ENCODE measurements at regions not wholly inside any gene's neighbourhood (a gene's known extent, or its start where the extent isn't known, plus 50 kb on each side); places are given as distances from the start of the nearest gene placed in this dataset.
A peak's percentile ranks its signal among the peaks of the same experiment; 100 is the strongest.
"Not testable (repeated sequence)": the region's sequence is repeated elsewhere in the genome, so short reads cannot be mapped to it uniquely, and the experiment has no call there.

- H3K9me3 ChIP-seq (ENCODE audit: control extremely low read depth in 1 of 5, control insufficient read depth in 4 of 5, insufficient read depth in 2 of 5, low read depth in 1 of 5, low read length in 4 of 5); H3K4me3 ChIP-seq (ENCODE audit: control insufficient read depth in 1 of 7, extremely low read depth in 1 of 7, insufficient read depth in 4 of 7, low read depth in 2 of 7, low read length in 6 of 7); POLR2A ChIA-PET; H3K36me3 ChIP-seq (ENCODE audit: control insufficient read depth in 4 of 4, insufficient read depth in 4 of 4, low read length in 3 of 4); H3K27ac ChIP-seq (ENCODE audit: insufficient read depth in 1 of 2, low read depth in 1 of 2, low read length in 2 of 2, poor library complexity in 1 of 2, severe bottlenecking in 2 of 2); CTCF ChIA-PET; DNase-seq: not testable (repeated sequence)
- whole genome bisulfite sequencing (ENCODE audit: insufficient coverage) = 74% methylated on average over 4 of the region's 4 CpGs
- peaks cover 0 to 20% (median 10%) of the 10 kb centered on the region in 4 experiments for H3K4me1 ChIP-seq (ENCODE audit: control extremely low read depth in 1 of 4, control insufficient read depth in 4 of 4, insufficient read depth in 4 of 4, low read length in 3 of 4)
- H3K27me3 ChIP-seq (replicated peaks in 2 of 5; ENCODE audit: control insufficient read depth in 4 of 5, insufficient read depth in 5 of 5, low read length in 4 of 5) = peaks cover 0 to 16% (median 8%) of the 10 kb centered on the region in 5 experiments
Measured at GRCh38 chr15:22252047-22252446, 171.7 kb downstream of the OR4M2 start.

DNA sequence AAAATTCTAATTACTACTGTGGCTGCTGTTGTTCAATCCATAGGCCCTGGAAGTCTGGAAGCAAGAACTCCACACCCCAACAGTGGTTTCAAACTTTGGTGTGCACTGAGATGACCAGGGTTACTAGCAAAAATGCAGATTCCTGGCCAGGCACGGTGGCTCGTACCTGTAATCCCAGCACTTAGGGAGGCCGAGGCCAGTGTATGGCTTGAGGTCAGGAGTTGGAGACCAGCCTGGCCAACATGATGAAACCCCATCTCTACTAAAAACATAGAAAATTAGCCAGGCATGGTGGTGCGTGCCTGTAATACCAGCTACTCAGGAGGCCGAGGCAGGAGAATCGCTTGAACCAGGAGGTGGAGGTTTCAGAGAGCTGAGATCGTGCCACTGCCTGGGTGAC is 172.2 kb downstream of the OR4M2 start:
- 94% methylated on average over 7 of the region's 7 CpGs for WGBS (ENCODE audit: insufficient coverage)
- H3K27ac ChIP-seq (ENCODE audit: insufficient read depth in 1 of 2, low read depth in 1 of 2, low read length in 2 of 2, poor library complexity in 1 of 2, severe bottlenecking in 2 of 2); POLR2A ChIA-PET; H3K4me3 ChIP-seq (ENCODE audit: control insufficient read depth in 1 of 7, extremely low read depth in 1 of 7, insufficient read depth in 4 of 7, low read depth in 2 of 7, low read length in 6 of 7); DNase-seq; H3K9me3 ChIP-seq (ENCODE audit: control extremely low read depth in 1 of 5, control insufficient read depth in 4 of 5, insufficient read depth in 2 of 5, low read depth in 1 of 5, low read length in 4 of 5); H3K36me3 ChIP-seq (ENCODE audit: control insufficient read depth in 4 of 4, insufficient read depth in 4 of 4, low read length in 3 of 4); CTCF ChIA-PET: not testable (repeated sequence)
- Histone ChIP-seq H3K4me1 (ENCODE audit: control extremely low read depth in 1 of 4, control insufficient read depth in 4 of 4, insufficient read depth in 4 of 4, low read length in 3 of 4) (peaks cover 0 to 20% (median 10%) of the 10 kb centered on the region in 4 experiments), H3K27me3 (replicated peaks in 2 of 5; ENCODE audit: control insufficient read depth in 4 of 5, insufficient read depth in 5 of 5, low read length in 4 of 5) (peaks cover 0 to 21% (median 12%) of the 10 kb centered on the region in 5 experiments)

DNA sequence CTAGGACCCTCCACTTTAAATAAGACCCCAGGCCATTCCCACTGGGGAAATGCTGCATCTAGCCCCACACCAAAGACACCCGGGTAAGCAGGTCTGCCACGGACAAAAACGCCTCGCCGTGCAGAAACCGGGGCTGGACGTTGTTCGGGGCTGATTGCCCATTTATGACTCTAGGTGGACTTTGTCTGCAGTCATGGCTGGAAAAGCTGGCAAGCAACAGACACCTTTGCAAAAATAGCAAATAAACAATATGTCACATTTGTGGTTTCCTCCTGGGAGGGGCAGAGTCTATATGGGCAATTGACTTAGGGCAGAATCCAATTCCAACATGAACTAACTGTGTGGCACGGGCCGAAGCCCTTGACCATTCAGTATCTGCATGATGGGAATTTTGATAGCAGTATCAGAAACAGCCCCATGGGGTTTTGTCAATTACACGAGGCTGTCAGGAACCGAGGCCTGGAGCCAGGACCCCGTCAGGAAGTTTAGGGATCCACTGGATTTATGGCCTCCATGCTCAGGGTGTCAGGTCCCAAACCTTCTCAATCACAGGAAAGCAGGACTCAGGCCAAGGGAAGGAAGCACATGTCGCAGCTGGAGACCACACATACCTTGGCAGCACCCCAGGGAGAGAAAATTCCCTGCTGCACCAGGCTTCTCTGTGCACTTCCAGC is 172.8 kb downstream of the OR4M2 start:
- DNase-seq; H3K4me3 ChIP-seq (ENCODE audit: control insufficient read depth in 1 of 7, extremely low read depth in 1 of 7, insufficient read depth in 4 of 7, low read depth in 2 of 7, low read length in 6 of 7); H3K36me3 ChIP-seq (ENCODE audit: control insufficient read depth in 4 of 4, insufficient read depth in 4 of 4, low read length in 3 of 4); CTCF ChIA-PET; POLR2A ChIA-PET; H3K27ac ChIP-seq (ENCODE audit: insufficient read depth in 1 of 2, low read depth in 1 of 2, low read length in 2 of 2, poor library complexity in 1 of 2, severe bottlenecking in 2 of 2): not testable (repeated sequence)
- peaks cover 0 to 21% (median 12%) of the 10 kb centered on the region in 5 experiments for H3K27me3 ChIP-seq (replicated peaks in 2 of 5; ENCODE audit: control insufficient read depth in 4 of 5, insufficient read depth in 5 of 5, low read length in 4 of 5)
- H3K4me1 ChIP-seq (ENCODE audit: control extremely low read depth in 1 of 4, control insufficient read depth in 4 of 4, insufficient read depth in 4 of 4, low read length in 3 of 4) = peaks cover 0 to 20% (median 10%) of the 10 kb centered on the region in 4 experiments
- H3K9me3 ChIP-seq (ENCODE audit: control extremely low read depth in 1 of 5, control insufficient read depth in 4 of 5, insufficient read depth in 2 of 5, low read depth in 1 of 5, low read length in 4 of 5) = peaks cover 0 to 13% (median 0%) of the 10 kb centered on the region in 5 experiments
- WGBS (ENCODE audit: insufficient coverage) = 58% methylated on average over 11 of the region's 14 CpGs

- ChIA-PET CTCF (interaction anchor here (0.6 kb wide), 1 partner anchor 1853 kb away, joined by 3 read pairs; no protein-coding TSS in a partner anchor), POLR2A (no interaction called here)
- WGBS (ENCODE audit: insufficient coverage) = 43% methylated on average over 7 of the region's 8 CpGs
- Histone ChIP-seq H3K36me3 (ENCODE audit: control insufficient read depth in 4 of 4, insufficient read depth in 4 of 4, low read length in 3 of 4) (no peaks in the 10 kb centered on the region), H3K27ac (ENCODE audit: insufficient read depth in 1 of 2, low read depth in 1 of 2, low read length in 2 of 2, poor library complexity in 1 of 2, severe bottlenecking in 2 of 2) (no peak overlapping the region), H3K4me3 (ENCODE audit: control insufficient read depth in 1 of 7, extremely low read depth in 1 of 7, insufficient read depth in 4 of 7, low read depth in 2 of 7, low read length in 6 of 7) (peak overlapping the region in 2 of 7 experiments; percentile 25 to 43), H3K4me1 (ENCODE audit: control extremely low read depth in 1 of 4, control insufficient read depth in 4 of 4, insufficient read depth in 4 of 4, low read length in 3 of 4) (peaks cover 0 to 20% (median 10%) of the 10 kb centered on the region in 4 experiments), H3K9me3 (ENCODE audit: control extremely low read depth in 1 of 5, control insufficient read depth in 4 of 5, insufficient read depth in 2 of 5, low read depth in 1 of 5, low read length in 4 of 5) (peaks cover 0 to 20% (median 0%) of the 10 kb centered on the region in 5 experiments), H3K27me3 (replicated peaks in 2 of 5; ENCODE audit: control insufficient read depth in 4 of 5, insufficient read depth in 5 of 5, low read length in 4 of 5) (peaks cover 0 to 21% (median 12%) of the 10 kb centered on the region in 5 experiments)
- DNase-seq = peak; percentile 29 to 85 (median 75)
Measured at GRCh38 chr15:22253676-22254408, 173.5 kb downstream of the OR4M2 start.

GRCh38 chr15:22254409-22255045 is 174.2 kb downstream of the OR4M2 start:
- POLR2A ChIA-PET; H3K36me3 ChIP-seq (ENCODE audit: control insufficient read depth in 4 of 4, insufficient read depth in 4 of 4, low read length in 3 of 4); H3K27ac ChIP-seq (ENCODE audit: insufficient read depth in 1 of 2, low read depth in 1 of 2, low read length in 2 of 2, poor library complexity in 1 of 2, severe bottlenecking in 2 of 2): not testable (repeated sequence)
- H3K4me3 ChIP-seq (ENCODE audit: control insufficient read depth in 1 of 7, extremely low read depth in 1 of 7, insufficient read depth in 4 of 7, low read depth in 2 of 7, low read length in 6 of 7) = peak overlapping the region in 1 of 7 experiments; percentile 43
- peaks cover 0 to 20% (median 0%) of the 10 kb centered on the region in 5 experiments for H3K9me3 ChIP-seq (ENCODE audit: control extremely low read depth in 1 of 5, control insufficient read depth in 4 of 5, insufficient read depth in 2 of 5, low read depth in 1 of 5, low read length in 4 of 5)
- 72% methylated on average over 6 of the region's 14 CpGs for WGBS (ENCODE audit: insufficient coverage)
- peak; percentile 44 to 66 (median 62) for DNase-seq
- CTCF ChIA-PET = interaction anchor here (0.6 kb wide), 1 partner anchor 1854 kb away, joined by 3 read pairs; no protein-coding TSS in a partner anchor
- peaks cover 0 to 21% (median 12%) of the 10 kb centered on the region in 5 experiments for H3K27me3 ChIP-seq (replicated peaks in 2 of 5; ENCODE audit: control insufficient read depth in 4 of 5, insufficient read depth in 5 of 5, low read length in 4 of 5)
- peaks cover 0 to 20% (median 10%) of the 10 kb centered on the region in 4 experiments for H3K4me1 ChIP-seq (ENCODE audit: control extremely low read depth in 1 of 4, control insufficient read depth in 4 of 4, insufficient read depth in 4 of 4, low read length in 3 of 4)

GRCh38 chr15:22255606-22256005 is 175.3 kb downstream of the OR4M2 start:
- WGBS (ENCODE audit: insufficient coverage) = 90% methylated on average over 6 of the region's 7 CpGs
- DNase-seq; H3K27ac ChIP-seq (ENCODE audit: insufficient read depth in 1 of 2, low read depth in 1 of 2, low read length in 2 of 2, poor library complexity in 1 of 2, severe bottlenecking in 2 of 2); H3K36me3 ChIP-seq (ENCODE audit: control insufficient read depth in 4 of 4, insufficient read depth in 4 of 4, low read length in 3 of 4); CTCF ChIA-PET; POLR2A ChIA-PET; H3K4me3 ChIP-seq (ENCODE audit: control insufficient read depth in 1 of 7, extremely low read depth in 1 of 7, insufficient read depth in 4 of 7, low read depth in 2 of 7, low read length in 6 of 7): not testable (repeated sequence)
- H3K27me3 ChIP-seq (replicated peaks in 2 of 5; ENCODE audit: control insufficient read depth in 4 of 5, insufficient read depth in 5 of 5, low read length in 4 of 5) = peaks cover 0 to 21% (median 13%) of the 10 kb centered on the region in 5 experiments
- peaks cover 0 to 20% (median 0%) of the 10 kb centered on the region in 5 experiments for H3K9me3 ChIP-seq (ENCODE audit: control extremely low read depth in 1 of 5, control insufficient read depth in 4 of 5, insufficient read depth in 2 of 5, low read depth in 1 of 5, low read length in 4 of 5)
- peaks cover 0 to 20% (median 10%) of the 10 kb centered on the region in 4 experiments for H3K4me1 ChIP-seq (ENCODE audit: control extremely low read depth in 1 of 4, control insufficient read depth in 4 of 4, insufficient read depth in 4 of 4, low read length in 3 of 4)
